Renal pelvis (tissue), 1 donor: ENCODE measurements at regions not wholly inside any gene's neighbourhood (a gene's known extent, or its start where the extent isn't known, plus 50 kb on each side); places are given as distances from the start of the nearest gene placed in this dataset.
"Not testable (repeated sequence)": the region's sequence is repeated elsewhere in the genome, so short reads cannot be mapped to it uniquely, and the experiment has no call there.

Experiments
- DNase-seq: peaks from one replicate; pipeline ENCODE4 v3.0.0-alpha.2; 2013

DNA sequence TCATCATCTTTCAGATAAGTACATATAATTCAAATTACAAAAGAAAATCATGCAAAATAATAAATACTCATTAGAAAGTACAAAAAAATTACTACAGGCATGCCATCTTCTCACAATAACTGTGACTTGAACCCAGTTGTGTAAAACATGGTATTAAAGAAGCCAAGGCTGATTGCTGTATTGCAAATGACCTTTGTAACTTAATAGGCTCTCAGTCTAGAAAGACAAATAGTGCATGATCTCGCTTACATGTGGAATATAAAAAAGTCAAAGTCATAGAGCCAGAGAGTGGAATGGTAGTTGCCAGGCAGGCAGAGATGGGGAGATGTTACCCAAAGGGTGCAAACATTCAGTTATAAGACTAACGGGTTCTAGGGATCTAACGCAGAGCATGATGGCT, 626.1 kb downstream of the COL12A1 start:
- DNase-seq = no peak

GRCh38 chr6:74579047-74579446, 626.8 kb downstream of the COL12A1 start:
- DNase-seq = no peak

DNA sequence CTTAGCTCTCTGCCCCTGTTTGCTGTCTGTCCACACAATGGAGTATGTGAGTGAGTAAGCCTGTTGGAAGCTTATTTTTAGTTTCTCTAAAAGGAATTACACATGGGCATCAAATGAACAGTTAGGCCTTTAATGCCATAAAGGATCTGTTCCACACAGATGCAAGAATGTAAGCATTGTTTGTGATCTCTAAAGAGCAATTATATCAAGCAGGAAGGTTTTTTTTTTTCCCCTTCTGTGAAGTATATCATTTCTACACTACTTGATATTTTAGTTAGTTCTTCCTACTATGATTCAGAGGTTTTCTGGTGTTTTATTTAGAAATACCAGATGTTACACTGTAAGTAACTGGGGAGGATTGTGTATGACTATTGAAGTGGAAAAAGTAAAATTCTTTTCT, 627.5 kb downstream of the COL12A1 start:
- DNase-seq = no peak

DNA sequence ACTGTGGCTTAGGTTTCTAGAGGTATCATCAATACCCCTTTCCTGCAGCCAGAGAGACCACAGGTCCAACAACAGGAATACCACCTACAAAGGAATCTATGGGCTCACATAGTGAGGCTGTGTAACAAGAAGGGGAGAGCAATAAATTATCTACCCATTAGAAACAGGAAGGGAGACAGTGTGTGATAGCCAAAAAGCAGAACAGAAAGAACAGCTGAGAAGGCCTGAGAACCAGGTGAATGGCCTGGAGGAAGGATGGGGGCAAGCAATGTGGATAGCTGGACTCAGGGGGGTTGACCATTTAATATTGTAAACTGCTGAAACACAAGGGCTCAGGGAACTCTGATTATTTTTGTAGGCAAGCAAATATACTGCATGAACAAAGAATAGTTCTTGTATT, 628.2 kb downstream of the COL12A1 start:
- DNase-seq = no peak

DNA sequence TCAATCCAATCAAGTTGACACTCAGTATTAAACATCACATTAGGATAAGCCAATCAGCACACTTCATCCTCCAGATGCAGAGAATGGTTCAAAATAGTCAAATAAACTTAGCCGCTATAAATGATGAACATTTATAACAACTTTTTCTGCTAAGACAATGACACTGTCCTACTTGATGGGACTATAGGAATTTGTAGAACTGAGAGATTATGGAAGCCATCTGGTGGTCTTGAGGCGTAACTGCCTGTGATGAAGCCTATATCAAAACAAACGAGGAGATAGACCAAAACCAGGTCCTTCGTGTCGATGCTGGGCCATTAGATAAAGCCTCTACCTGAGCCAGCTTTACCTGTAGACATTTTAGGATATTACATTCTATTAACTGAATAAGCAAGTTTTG, 631.1 kb downstream of the COL12A1 start:
- no peak for DNase-seq

GRCh38 chr6:74573613-74574012, 632.2 kb downstream of the COL12A1 start:
- DNase-seq = no peak

DNA sequence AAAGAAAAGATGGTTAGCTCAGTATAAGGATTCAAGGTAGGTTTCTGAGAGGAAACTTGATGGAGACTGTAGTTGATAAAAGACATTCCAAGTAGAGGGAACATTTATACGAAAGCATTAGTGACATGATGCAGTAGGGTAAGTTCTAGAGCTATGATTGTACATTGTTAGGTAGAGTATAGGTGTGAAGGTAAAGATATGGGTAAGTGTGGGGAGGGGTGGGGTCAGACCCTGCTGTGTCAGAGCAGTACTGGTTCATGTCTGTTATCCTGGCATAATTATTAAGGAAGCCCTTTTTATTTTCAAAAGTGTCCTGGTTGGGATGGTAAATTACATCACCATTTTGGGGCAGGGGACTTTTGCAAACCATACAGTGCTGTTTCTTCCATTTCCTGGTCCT, 635.8 kb downstream of the COL12A1 start:
- DNase-seq = no peak

DNA sequence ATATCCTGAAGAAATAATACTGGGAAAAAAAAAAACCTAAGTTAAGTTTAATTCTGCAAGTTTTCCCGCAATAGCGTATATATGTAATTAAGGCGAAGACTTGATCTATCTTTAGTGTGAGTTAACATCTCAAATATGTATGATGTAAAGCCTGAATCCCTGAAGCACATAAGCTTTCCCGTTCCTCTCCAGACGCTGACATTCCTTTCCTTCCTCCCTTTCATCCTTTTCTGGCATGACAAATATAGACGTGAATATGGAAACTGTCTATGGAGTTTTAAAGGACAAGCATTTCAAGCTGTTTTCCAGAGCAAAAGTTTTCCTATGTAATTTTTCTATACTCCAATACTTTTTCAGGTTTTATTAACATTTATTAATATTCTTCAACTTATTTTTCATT, 637.0 kb downstream of the COL12A1 start:
- DNase-seq = no peak

DNA sequence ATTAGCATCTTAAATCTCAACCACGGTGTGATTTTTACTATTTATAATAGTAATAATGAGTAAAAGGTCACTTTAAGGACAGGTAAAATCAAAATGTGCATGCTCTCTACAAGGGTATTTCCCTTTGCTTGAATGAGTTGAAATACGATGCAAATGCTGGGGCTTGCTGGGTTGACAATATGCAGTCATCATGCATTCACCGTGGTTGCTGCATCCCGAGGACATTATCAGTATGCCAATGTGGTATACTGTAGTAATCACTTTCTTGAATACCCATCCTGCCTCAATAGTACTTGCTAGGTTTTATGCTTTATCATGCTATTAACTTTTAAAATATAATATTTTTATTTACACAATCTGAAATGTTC, 637.9 kb downstream of the COL12A1 start:
- not testable (repeated sequence) for DNase-seq

DNA sequence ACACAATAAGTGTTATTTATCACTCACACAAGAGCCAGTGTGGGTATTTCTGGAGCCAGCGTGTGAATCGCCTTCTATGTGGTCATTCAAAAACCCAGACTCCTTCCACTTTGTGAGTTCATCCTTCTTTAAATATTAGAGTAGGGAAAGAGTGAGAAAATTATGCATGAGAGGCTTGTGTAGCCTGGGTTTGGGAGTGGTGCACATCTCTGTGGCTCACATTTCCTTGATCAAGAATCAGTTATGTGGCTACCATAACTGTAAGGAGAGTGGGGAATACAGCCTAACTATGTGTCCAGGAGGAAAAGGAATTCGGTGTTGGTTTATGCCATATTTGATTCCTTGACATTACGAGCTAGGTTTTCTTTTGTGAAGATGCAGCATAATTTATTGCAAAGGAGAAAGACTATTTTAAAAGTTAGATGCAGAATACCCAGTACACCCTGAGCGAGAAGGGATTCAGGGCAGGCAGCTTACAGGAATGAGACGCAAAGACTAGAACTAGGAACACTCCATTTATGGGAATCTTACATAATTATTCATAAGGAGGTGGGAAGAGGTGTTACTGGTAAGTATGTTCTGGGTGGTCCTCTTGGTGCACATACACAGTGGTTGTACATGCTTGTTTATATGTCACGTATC, 638.5 kb downstream of the COL12A1 start:
- no peak for DNase-seq

DNA sequence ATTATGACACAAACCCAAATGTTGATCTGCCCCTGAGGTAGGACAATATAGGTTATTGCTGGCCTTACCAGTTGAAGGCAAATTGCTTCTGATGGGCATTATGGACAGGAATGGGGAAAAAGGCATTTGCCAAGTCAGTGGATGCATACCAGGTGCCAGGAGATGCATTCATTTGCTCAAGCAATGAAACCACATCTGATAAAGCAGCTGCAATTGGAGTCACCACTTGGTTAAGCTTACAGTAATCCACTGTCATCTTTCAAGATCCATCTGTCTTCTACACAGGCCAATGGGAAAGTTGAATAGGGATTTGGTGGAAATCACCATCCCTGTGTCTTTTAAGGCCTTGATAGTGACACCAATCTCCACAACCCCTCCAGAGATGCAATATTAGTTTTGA, 648.6 kb downstream of the COL12A1 start:
- DNase-seq = no peak

DNA sequence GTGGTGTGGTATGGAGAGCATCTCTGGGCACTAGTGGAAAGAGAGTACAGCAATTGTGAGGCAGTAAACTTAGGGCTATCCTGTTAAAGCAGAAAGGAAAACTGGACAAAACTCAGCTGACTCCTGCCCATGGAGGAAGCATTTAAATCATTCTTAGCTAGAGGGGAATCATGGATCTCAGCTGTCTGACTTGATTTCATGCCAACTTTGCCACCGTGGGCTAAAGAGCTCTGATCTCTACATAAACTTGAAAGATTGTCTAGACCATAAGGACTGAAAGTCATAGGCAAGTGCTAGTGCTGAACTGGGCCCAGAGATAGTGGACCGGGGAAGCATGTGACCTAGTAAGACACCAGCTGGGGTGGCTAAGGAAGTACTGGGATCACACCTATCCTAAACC, 651.8 kb downstream of the COL12A1 start:
- DNase-seq = no peak

- DNase-seq = no peak
Observed at GRCh38 chr6:74551896-74552295, 654.0 kb downstream of the COL12A1 start.

DNA sequence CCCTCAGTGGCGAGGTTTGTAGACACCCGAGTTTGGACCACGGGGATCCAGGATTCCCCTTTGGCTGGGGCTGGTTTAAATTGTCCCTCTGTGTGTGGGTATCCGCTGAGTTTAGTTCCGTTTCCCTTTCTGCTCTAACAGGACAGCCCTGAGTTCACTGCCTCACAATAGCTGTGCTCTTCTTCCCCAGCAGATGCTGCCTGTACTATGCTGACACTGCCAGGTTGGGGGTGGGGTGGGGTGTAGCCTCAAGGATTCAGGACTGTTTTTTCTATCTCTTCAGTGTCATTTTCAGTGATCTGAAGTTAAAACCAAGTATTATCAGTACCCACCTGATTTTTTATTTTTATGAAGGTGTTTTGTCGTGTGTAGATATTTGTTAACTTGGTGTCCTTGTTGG, 655.0 kb downstream of the COL12A1 start:
- no peak for DNase-seq

GRCh38 chr6:74549746-74550145, 656.1 kb downstream of the COL12A1 start:
- DNase-seq = no peak

GRCh38 chr6:74534465-74535211, 671.2 kb downstream of the COL12A1 start:
- DNase-seq = peak; percentile 62

GRCh38 chr6:74519163-74519562, 686.7 kb downstream of the COL12A1 start:
- no peak for DNase-seq

- DNase-seq = no peak
Observed at GRCh38 chr6:74518035-74518434, 687.8 kb downstream of the COL12A1 start.

- DNase-seq = no peak
Observed at GRCh38 chr6:74510878-74511277, 695.0 kb downstream of the COL12A1 start.

DNA sequence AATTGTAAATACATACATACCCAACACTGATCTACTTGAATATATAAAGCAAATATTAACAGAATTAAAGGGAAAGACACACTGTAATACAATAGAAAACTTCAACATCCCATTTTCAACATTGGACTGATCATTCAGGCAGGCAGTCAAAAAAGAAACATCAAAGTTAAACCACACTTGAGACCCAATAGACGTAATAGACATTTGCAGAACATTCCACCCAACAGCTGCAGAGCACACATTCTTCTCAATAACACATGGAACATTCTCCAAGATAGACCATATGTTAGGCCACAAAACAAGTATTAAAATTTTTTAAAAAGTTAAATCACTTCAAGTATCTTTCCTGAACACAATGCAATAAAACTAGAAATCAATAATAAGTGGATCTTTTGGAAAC, 698.2 kb downstream of the COL12A1 start:
- no peak for DNase-seq

GRCh38 chr6:74505391-74505790, 700.5 kb downstream of the COL12A1 start:
- DNase-seq = no peak

- DNase-seq = no peak
Observed at GRCh38 chr6:74504941-74505340, 700.9 kb downstream of the COL12A1 start.

GRCh38 chr6:74492587-74492986, 713.3 kb downstream of the COL12A1 start:
- DNase-seq = no peak

DNA sequence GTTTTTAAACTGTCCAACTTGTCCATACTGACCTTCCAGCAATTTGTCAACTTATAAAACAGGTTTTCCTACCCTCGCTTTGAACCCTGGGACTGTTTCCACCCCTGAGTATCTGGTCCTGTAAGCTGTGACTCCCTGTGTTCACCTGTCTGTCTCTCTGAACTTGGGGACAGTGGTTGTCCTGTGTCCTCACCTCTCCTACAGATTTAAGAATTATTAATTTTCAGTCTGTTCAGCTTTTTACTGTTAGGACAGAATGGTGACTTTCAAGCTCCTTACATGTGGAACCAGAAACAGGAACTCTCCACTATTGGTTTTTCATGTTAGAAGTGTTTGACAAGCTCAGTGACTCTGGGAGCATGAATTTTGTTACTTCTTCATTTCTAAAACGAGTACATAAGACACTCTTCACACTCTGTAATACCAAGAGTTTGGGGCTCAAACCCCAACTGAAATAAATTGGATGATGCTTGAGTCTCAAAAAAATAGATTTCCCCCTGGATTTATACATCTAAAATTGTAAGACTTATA, 713.9 kb downstream of the COL12A1 start:
- no peak for DNase-seq
